ENCODE measurements at regions not wholly inside any gene's neighbourhood (a gene's known extent, or its start where the extent isn't known, plus 50 kb on each side); places are given as distances from the start of the nearest gene placed in this dataset.

GRCh38 chr5:58403822-58404433 lies 56.0 kb downstream of the PLK2 start:
- DNase-seq, result no peak

DNA sequence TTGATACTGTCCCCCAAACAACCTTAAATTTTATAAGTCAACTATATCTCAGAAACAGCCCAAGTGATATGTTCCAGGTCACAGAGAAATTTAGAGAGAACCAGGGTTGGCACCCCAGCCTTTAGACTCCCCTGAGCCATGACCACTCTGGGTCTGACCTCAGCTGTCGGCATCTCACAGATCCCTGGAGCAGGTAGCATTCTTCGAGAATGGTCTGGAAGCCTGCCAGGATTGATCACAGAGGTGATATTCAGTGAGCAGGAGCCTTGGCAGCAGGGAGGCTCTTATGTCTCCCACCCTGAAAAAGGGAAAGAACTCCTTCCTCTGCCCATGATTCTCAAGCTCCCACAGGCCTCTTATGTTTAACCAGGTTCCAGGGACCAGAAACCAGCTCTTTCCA lies 58.2 kb downstream of the PLK2 start:
- no peak for DNase-seq

DNA sequence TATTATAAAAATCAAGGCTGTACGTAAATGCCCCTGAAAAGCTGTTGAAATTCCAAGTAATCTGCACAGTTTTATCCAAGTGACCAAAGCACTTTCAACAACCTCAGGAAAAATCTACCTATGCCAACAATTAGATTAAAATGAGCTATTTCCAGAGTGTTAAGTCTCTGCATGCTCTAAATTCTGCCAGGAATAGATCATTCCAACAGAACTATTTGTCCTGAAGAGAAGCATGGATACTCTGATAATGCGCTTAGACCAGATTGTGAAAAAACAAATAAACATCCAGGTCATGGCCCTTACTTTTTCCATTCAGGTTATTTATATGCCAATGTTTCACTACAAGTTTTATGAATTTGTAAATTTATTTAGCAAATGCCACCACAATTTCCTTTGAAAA lies 59.1 kb downstream of the PLK2 start:
- no peak for DNase-seq

GRCh38 chr5:58399951-58400350 lies 59.9 kb downstream of the PLK2 start:
- no peak for DNase-seq

GRCh38 chr5:58394339-58394738 lies 65.5 kb downstream of the PLK2 start:
- DNase-seq, result no peak

- DNase-seq, result no peak
Measured at GRCh38 chr5:58393716-58394115, 66.2 kb downstream of the PLK2 start.

GRCh38 chr5:58392496-58392895 lies 67.4 kb downstream of the PLK2 start:
- DNase-seq, result no peak

DNA sequence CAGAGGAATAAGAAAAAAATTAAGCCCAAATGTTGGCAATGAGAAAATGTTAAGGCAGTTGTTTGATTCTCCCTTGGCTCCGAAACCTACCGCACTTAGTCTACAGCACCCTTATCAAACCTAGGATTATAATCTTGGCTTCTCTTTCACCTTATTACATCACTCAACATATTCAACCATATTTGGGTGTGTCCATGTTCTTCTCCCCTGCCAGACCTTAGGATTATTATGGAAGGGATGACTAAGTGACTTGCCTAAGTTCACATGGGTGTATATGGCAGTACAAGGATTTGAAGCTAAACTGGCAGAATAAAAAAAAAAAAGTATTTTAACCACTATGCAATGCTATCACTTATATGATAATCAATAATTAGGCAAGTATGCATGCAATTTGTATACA lies 76.4 kb downstream of the PLK2 start:
- no peak for DNase-seq

- DNase-seq, result no peak
Measured at GRCh38 chr5:58382131-58382534, 77.8 kb downstream of the PLK2 start.

- DNase-seq, result no peak
Measured at GRCh38 chr5:58381566-58381965, 78.3 kb downstream of the PLK2 start.

DNA sequence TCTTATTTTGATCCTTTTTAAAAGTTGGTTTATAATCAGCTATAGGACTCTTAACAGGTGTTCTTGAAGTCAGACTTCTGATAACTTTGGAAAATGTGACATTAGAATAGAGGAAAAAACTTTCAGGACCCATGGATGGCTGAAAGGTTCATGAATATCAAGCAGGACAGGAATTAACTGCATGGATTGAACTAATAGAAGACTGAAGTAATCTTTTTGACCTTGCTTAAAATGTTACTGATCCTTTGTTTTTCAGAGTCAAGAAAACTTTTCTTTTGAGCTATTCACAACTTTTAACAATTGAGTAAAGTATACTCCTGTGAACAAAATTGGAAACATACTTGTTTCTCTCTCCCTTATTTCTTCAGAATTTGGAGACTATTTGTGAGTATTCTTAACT lies 79.2 kb downstream of the PLK2 start:
- no peak for DNase-seq

- DNase-seq, result no peak
Measured at GRCh38 chr5:58378613-58379390, 81.1 kb downstream of the PLK2 start.

GRCh38 chr5:58370606-58371005 lies 89.3 kb downstream of the PLK2 start:
- DNase-seq, result no peak

GRCh38 chr5:58369513-58370190 lies 90.2 kb downstream of the PLK2 start:
- DNase-seq, result no peak

DNA sequence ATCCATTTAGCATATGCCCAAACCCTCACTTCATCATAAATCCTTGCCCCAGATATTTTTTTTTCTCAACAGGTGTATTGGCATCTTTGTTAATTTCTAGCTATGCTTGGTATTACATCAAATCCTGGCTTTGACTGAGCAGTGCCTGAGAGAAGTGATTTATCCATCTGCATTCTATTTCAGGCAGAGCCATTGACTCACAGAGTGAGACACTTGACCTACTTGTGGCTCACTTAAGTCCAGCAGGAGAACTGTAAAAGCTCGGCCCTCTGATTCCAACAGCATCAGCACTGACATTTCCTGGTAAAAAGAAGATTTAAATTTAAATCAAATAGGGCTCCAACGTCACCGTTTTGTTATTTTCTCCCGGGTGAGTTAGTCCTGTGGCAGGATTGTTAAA lies 93.4 kb downstream of the PLK2 start:
- DNase-seq, result peak; percentile 9

GRCh38 chr5:58365791-58366190 lies 94.1 kb downstream of the PLK2 start:
- no peak for DNase-seq

DNA sequence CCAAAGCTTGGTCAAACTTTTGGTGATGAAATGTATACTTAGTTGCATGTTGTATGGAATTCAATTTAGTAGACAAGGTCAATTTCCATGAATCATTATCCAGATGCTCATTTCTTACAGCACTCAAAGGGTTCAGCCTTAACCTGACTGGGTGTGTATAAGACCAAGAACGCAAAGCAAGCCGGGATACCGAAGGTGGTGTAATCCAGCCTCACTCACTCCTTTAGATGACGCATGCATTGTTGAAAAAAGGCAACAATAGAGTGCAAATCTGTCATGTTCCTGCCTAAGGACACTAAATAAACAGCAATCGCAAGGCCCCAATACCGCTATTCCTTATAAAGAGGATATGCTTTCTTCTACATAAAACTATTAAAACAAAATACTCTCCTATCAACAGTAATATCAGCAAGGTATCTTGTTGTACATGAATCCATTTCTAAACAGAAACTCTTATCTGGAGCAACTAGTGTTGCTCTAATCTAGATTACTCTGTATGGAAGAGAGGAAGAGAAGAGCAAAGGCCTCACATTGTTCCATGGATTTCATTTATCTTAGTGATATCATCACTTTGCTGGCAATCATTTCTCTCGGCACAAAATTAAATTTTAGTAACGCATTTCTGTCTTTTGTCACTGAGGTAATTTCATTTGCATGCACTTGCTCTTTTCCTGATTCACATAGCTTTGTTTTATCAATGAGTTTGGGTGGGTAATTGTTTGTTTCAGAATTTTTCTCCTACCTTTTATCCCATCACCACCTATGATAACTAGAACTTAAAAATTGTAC lies 96.2 kb downstream of the PLK2 start:
- no peak for DNase-seq

- no peak for DNase-seq
Measured at GRCh38 chr5:58362135-58362534, 97.8 kb downstream of the PLK2 start.

- no peak for DNase-seq
Measured at GRCh38 chr5:58360794-58361193, 99.1 kb downstream of the PLK2 start.

DNA sequence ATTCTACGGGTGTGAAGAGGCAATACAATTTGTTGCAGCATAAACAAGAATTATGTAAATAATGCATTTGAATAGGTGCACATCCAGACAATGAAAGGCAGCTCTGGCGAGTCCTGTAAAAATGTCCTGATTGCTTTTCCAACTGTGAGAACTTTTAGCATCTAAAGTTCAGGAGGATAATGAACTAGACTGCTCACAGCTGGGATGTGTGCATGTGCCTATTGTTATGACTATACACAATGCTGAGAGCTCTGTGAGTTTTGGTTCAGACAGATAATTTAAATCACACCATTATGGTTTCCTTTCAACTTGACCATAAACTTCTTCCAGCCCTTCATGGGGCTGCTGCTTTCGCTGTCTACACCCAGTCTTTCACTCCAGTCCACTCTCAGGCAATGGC lies 99.9 kb downstream of the PLK2 start:
- DNase-seq, result no peak

DNA sequence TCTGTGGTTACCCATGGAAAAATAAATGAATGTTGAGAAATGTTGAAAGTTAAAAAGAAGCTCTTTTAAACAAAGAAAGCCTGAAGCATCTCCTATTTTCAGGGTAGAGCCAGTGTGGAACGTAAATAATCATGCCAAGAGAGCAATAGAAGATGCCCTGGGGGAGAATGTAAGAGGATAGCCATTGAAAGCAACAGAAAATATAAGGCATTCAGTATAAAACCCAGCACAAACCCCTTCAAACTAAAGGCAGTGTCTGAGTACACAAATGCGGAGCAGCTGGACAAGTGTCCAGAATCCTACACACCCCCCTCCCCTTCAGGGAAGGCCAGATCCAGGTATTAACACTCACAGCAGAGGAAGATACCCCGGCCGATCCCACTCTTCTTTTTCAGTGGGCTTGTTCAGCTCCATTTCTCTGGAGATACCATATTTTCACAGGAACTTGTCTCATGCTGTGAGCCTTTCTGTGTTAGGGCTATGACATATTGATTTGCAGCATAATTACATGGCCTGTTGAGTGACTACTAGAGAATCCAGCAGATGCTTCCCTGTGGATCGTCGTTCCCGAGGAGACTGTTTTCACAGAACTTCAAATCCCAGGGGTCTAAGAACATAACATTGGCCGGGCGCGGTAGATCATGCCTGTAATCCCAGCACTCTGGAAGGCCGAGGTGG lies 101.2 kb downstream of the PLK2 start:
- DNase-seq, result no peak

DNA sequence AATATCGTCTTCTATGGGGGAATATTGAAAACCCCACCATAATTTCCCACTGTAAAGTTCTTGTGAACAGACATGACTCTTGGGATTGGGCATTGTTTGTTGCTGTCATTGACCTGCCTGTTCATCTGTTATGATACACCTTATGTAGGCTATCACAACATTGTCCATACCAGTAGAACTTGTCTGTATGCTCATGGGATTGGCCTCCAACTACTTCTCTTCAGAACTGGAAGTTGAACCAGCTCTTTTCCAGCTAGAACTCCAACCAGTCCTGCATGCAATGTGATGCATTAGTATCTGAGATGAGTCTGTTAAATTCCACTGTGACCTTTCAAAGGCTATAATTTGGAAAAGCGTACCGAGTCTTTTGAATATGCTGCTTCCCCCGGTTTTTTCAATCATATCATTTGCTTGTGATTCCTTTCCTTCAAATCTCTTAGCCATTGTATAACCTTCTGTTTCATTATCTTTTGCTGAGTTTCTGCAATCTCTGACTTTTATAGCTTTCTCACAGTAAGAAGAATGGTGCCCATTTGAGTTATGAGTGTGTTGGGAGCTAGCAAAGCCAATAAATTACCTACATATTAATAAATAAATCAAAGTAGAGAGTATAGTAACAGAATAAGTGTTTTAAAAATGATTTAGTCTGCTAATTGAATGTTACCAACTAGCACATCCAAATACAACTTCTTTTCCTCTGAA lies 101.9 kb downstream of the PLK2 start:
- DNase-seq, result no peak

Measured in fibroblast of skin of abdomen (primary cell).